ENCODE measurements at regions not wholly inside any gene's neighbourhood (a gene's known extent, or its start where the extent isn't known, plus 50 kb on each side); places are given as distances from the start of the nearest gene placed in this dataset.

DNA sequence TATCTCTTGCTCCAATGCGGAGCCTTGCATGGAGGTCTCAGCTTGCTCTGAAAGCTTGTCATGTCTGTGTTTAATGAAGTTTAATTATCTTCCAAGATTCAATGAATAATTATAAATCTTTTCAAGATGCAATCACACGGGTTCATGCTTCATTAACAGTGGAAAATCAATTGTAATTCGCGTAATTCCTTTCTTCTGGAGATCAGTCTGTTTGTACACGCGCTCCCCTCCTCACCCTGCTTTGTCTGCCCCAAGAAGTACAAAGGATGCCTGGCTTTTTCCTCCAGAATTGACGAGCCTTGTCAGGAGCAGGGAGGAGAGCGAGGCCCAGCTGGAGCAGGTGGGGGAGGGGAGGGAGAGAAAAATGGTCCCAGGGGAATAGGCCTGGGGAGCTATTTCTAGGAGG is 65.0 kb upstream of the DISP3 start:
- peaks cover 3 to 9% (median 5%) of the 10 kb centered on the region in 3 donors for H3K27me3 Mint-ChIP-seq (ENCODE audit: low read depth in 3 of 3)
- intact Hi-C loops (cut with micrococcal nuclease), result no loop called here
- Histone ChIP-seq H3K79me2 (ENCODE audit: insufficient read depth, low read length) (no peaks in the 10 kb centered on the region), H3K4me3 (replicated peaks in 1 of 3; ENCODE audit: low read depth in 2 of 3, low read length in 3 of 3) (no peak overlapping the region), H3K9me3 (replicated peaks in 1 of 2; ENCODE audit: control insufficient read depth in 1 of 2, insufficient read depth in 1 of 2, low read length in 2 of 2) (no peaks in the 10 kb centered on the region), H3K4me1 (ENCODE audit: control insufficient read depth in 1 of 2, insufficient read depth in 2 of 2, low read length in 2 of 2) (no peaks in the 10 kb centered on the region), H3K36me3 (replicated peaks in 1 of 2; ENCODE audit: control insufficient read depth in 1 of 2, insufficient read depth in 2 of 2, low read length in 2 of 2) (no peaks in the 10 kb centered on the region), H3K27me3 (ENCODE audit: control insufficient read depth in 2 of 2, insufficient read depth in 2 of 2, low read length in 2 of 2) (peaks cover 0 to 2% of the 10 kb centered on the region in 2 donors), H3K27ac (ENCODE audit: low read depth in 1 of 2, low read length in 2 of 2) (no peak overlapping the region), H3K4me2 (replicated peaks; ENCODE audit: extremely low read depth, low read length, poor library complexity, severe bottlenecking) (no peak overlapping the region), H4K20me1 (ENCODE audit: insufficient read depth, low read length) (no peaks in the 10 kb centered on the region), H2AFZ (ENCODE audit: insufficient read depth, low read depth, low read length, poor library complexity, severe bottlenecking) (no peak overlapping the region), H3K9ac (ENCODE audit: insufficient read depth, low read length, poor library complexity, severe bottlenecking) (no peak overlapping the region)
- WGBS (ENCODE audit: insufficient coverage), result 59% methylated on average over 5 of the region's 8 CpGs
- H3K36me3 Mint-ChIP-seq, result no peaks in the 10 kb centered on the region
- no peaks in the 10 kb centered on the region for H3K4me1 Mint-ChIP-seq
- H3K4me3 Mint-ChIP-seq, result no peak overlapping the region
- peaks cover 0 to 2% (median 0%) of the 10 kb centered on the region in 7 donors for H3K9me3 Mint-ChIP-seq
- TF ChIP-seq CTCF (IDR thresholded peaks at IDR 0.05), result no peak
- no peak for DNase-seq
- no peak overlapping the region for H3K27ac Mint-ChIP-seq

- Mint-ChIP-seq H3K4me1 (no peaks in the 10 kb centered on the region), H3K36me3 (no peaks in the 10 kb centered on the region), H3K27me3 (ENCODE audit: low read depth in 3 of 3) (peaks cover 3 to 9% (median 5%) of the 10 kb centered on the region in 3 donors), H3K9me3 (peaks cover 0 to 2% (median 0%) of the 10 kb centered on the region in 7 donors), H3K27ac (no peak overlapping the region), H3K4me3 (no peak overlapping the region)
- Histone ChIP-seq H3K9ac (ENCODE audit: insufficient read depth, low read length, poor library complexity, severe bottlenecking) (no peak overlapping the region), H3K9me3 (replicated peaks in 1 of 2; ENCODE audit: control insufficient read depth in 1 of 2, insufficient read depth in 1 of 2, low read length in 2 of 2) (no peaks in the 10 kb centered on the region), H3K36me3 (replicated peaks in 1 of 2; ENCODE audit: control insufficient read depth in 1 of 2, insufficient read depth in 2 of 2, low read length in 2 of 2) (no peaks in the 10 kb centered on the region), H4K20me1 (ENCODE audit: insufficient read depth, low read length) (no peaks in the 10 kb centered on the region), H3K4me2 (replicated peaks; ENCODE audit: extremely low read depth, low read length, poor library complexity, severe bottlenecking) (no peak overlapping the region), H3K79me2 (ENCODE audit: insufficient read depth, low read length) (no peaks in the 10 kb centered on the region), H3K4me3 (replicated peaks in 1 of 3; ENCODE audit: low read depth in 2 of 3, low read length in 3 of 3) (no peak overlapping the region), H2AFZ (ENCODE audit: insufficient read depth, low read depth, low read length, poor library complexity, severe bottlenecking) (no peak overlapping the region), H3K27me3 (ENCODE audit: control insufficient read depth in 2 of 2, insufficient read depth in 2 of 2, low read length in 2 of 2) (peaks cover 0 to 2% of the 10 kb centered on the region in 2 donors), H3K4me1 (ENCODE audit: control insufficient read depth in 1 of 2, insufficient read depth in 2 of 2, low read length in 2 of 2) (no peaks in the 10 kb centered on the region), H3K27ac (ENCODE audit: low read depth in 1 of 2, low read length in 2 of 2) (no peak overlapping the region)
- DNase-seq, result no peak
- intact Hi-C loops (cut with micrococcal nuclease), result no loop called here
- TF ChIP-seq CTCF (IDR thresholded peaks at IDR 0.05), result no peak
- 85% methylated on average over 14 of the region's 19 CpGs for WGBS (ENCODE audit: insufficient coverage)
Observed at GRCh38 chr1:11414926-11415538, 63.9 kb upstream of the DISP3 start.

Measured in CD14-positive monocyte (primary cell).